Cardiac fibroblast (primary cell): ENCODE measurements at regions not wholly inside any gene's neighbourhood (a gene's known extent, or its start where the extent isn't known, plus 50 kb on each side); places are given as distances from the start of the nearest gene placed in this dataset.

Experiments used
- DNase-seq, 2 donors: peaks; one replicate each; pipeline versions ENCODE4 v3.0.0 to v3.0.0-alpha.2; 2010; ENCODE audit warnings: low read depth in 2 of 2
- H3K4me3 ChIP-seq, 2 donors: replicated peaks in 1 of 2; 1 replicate in 1 of 2; 2 replicates in 1 of 2; pipeline ENCODE4 v1.5.1; 2011; ENCODE audit warnings: low read depth in 2 of 2, low read length in 2 of 2, mild to moderate bottlenecking in 2 of 2, moderate library complexity in 1 of 2
- CTCF ChIP-seq: IDR thresholded peaks from one replicate; pipeline ENCODE4 v1.5.1; 2011; ENCODE audit warnings: low read depth, mild to moderate bottlenecking, low read length, inconsistent platforms

GRCh38 chr6:170032197-170032596 lies 258.7 kb downstream of the DLL1 start:
- TF ChIP-seq CTCF, result no peak
- H3K4me3 ChIP-seq, result no peak overlapping the region
- DNase-seq, result no peak

GRCh38 chr6:170031684-170032121 lies 259.2 kb downstream of the DLL1 start:
- DNase-seq, result no peak
- no peak for TF ChIP-seq CTCF
- H3K4me3 ChIP-seq, result no peak overlapping the region

GRCh38 chr6:170030821-170031471 lies 259.9 kb downstream of the DLL1 start:
- no peak for DNase-seq
- TF ChIP-seq CTCF, result no peak
- H3K4me3 ChIP-seq, result no peak overlapping the region

GRCh38 chr6:170030284-170030815 lies 260.5 kb downstream of the DLL1 start:
- no peak for DNase-seq
- no peak overlapping the region for H3K4me3 ChIP-seq
- TF ChIP-seq CTCF, result no peak

GRCh38 chr6:170029416-170030283 lies 261.2 kb downstream of the DLL1 start:
- TF ChIP-seq CTCF, result no peak
- no peak overlapping the region for H3K4me3 ChIP-seq
- no peak for DNase-seq

GRCh38 chr6:170028629-170029345 lies 262.1 kb downstream of the DLL1 start:
- TF ChIP-seq CTCF, result no peak
- no peak overlapping the region for H3K4me3 ChIP-seq
- DNase-seq, result no peak
